ENCODE measurements at regions not wholly inside any gene's neighbourhood (a gene's known extent, or its start where the extent isn't known, plus 50 kb on each side); places are given as distances from the start of the nearest gene placed in this dataset.

DNA sequence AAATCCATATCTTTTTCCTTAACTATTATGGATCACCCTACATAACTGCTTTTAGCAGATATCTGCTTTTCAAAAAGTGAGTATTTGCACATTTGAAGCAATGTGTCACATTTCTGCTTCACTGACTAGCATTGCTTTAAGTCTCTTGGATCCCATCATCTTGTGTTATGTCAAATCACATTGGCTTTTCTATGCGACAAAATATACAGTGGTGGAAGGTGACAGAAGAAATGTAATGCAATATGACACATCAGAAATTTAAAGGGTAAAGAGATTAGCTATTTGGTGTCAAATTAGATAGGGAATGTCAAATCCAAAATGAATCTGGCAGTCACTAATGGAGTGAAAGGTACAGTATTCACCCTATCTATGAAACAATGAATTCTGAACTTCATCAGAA is 1282.1 kb upstream of the PCDH20 start:
- Histone ChIP-seq H3K27me3 (ENCODE audit: insufficient read depth, insufficient read length) (no peaks in the 10 kb centered on the region), H3K9ac (ENCODE audit: insufficient read length, low read depth) (no peak overlapping the region), H3K9me3 (ENCODE audit: insufficient read depth, low read length) (no peaks in the 10 kb centered on the region), H3K4me3 (ENCODE audit: insufficient read length, low read depth) (no peak overlapping the region), H3K4me1 (ENCODE audit: insufficient read depth, insufficient read length) (no peaks in the 10 kb centered on the region), H3K36me3 (ENCODE audit: insufficient read depth, insufficient read length, low read length) (no peaks in the 10 kb centered on the region)
- no peak for DNase-seq (ENCODE audit: low read depth, low spot score)
- no peak for TF ChIP-seq ZNF274 (IDR thresholded peaks at IDR 0.05; ENCODE audit: low read depth, low read length)
- TF ChIP-seq YY1 (IDR thresholded peaks at IDR 0.05; ENCODE audit: insufficient read depth, insufficient read length): no peak
- TF ChIP-seq SUZ12 (IDR thresholded peaks at IDR 0.05; ENCODE audit: extremely low read depth, insufficient read depth, insufficient read length): no peak

- Histone ChIP-seq H3K4me1 (ENCODE audit: insufficient read depth, insufficient read length) (no peaks in the 10 kb centered on the region), H3K9ac (ENCODE audit: insufficient read length, low read depth) (no peak overlapping the region), H3K27me3 (ENCODE audit: insufficient read depth, insufficient read length) (no peaks in the 10 kb centered on the region), H3K9me3 (ENCODE audit: insufficient read depth, low read length) (no peaks in the 10 kb centered on the region), H3K36me3 (ENCODE audit: insufficient read depth, insufficient read length, low read length) (no peaks in the 10 kb centered on the region), H3K4me3 (ENCODE audit: insufficient read length, low read depth) (no peak overlapping the region)
- TF ChIP-seq SUZ12 (IDR thresholded peaks at IDR 0.05; ENCODE audit: extremely low read depth, insufficient read depth, insufficient read length): no peak
- no peak for TF ChIP-seq YY1 (IDR thresholded peaks at IDR 0.05; ENCODE audit: insufficient read depth, insufficient read length)
- no peak for TF ChIP-seq ZNF274 (IDR thresholded peaks at IDR 0.05; ENCODE audit: low read depth, low read length)
- no peak for DNase-seq (ENCODE audit: low read depth, low spot score)
Observed at GRCh38 chr13:62696490-62696889, 1280.8 kb upstream of the PCDH20 start.

GRCh38 chr13:62687732-62688131 is 1272.1 kb upstream of the PCDH20 start:
- Histone ChIP-seq H3K9me3 (ENCODE audit: insufficient read depth, low read length) (no peaks in the 10 kb centered on the region), H3K4me1 (ENCODE audit: insufficient read depth, insufficient read length) (no peaks in the 10 kb centered on the region), H3K36me3 (ENCODE audit: insufficient read depth, insufficient read length, low read length) (no peaks in the 10 kb centered on the region), H3K9ac (ENCODE audit: insufficient read length, low read depth) (no peak overlapping the region), H3K27me3 (ENCODE audit: insufficient read depth, insufficient read length) (no peaks in the 10 kb centered on the region), H3K4me3 (ENCODE audit: insufficient read length, low read depth) (no peak overlapping the region)
- no peak for DNase-seq (ENCODE audit: low read depth, low spot score)
- no peak for TF ChIP-seq YY1 (IDR thresholded peaks at IDR 0.05; ENCODE audit: insufficient read depth, insufficient read length)
- TF ChIP-seq SUZ12 (IDR thresholded peaks at IDR 0.05; ENCODE audit: extremely low read depth, insufficient read depth, insufficient read length): no peak
- no peak for TF ChIP-seq ZNF274 (IDR thresholded peaks at IDR 0.05; ENCODE audit: low read depth, low read length)

DNA sequence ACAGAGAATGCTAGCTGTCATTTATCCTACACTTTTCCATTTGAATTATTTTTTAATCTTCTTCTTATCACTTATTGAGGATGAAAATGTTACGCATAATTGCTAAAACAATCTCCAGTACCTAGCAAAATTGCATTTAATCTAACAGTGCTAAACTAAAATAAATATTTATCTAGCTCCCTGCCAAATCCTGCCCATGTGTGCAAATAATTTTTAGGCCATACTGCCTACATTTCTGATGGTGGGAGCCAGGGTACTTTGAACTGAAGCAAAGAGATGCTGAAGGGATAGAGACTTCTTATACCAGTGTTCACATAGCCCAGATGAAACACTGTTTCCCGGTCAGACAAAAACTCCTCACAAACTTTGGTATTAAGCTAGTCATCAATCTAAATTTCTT is 1268.7 kb upstream of the PCDH20 start:
- Histone ChIP-seq H3K36me3 (ENCODE audit: insufficient read depth, insufficient read length, low read length) (no peaks in the 10 kb centered on the region), H3K27me3 (ENCODE audit: insufficient read depth, insufficient read length) (no peaks in the 10 kb centered on the region), H3K4me3 (ENCODE audit: insufficient read length, low read depth) (no peak overlapping the region), H3K9me3 (ENCODE audit: insufficient read depth, low read length) (no peaks in the 10 kb centered on the region), H3K4me1 (ENCODE audit: insufficient read depth, insufficient read length) (no peaks in the 10 kb centered on the region), H3K9ac (ENCODE audit: insufficient read length, low read depth) (no peak overlapping the region)
- no peak for TF ChIP-seq SUZ12 (IDR thresholded peaks at IDR 0.05; ENCODE audit: extremely low read depth, insufficient read depth, insufficient read length)
- no peak for TF ChIP-seq YY1 (IDR thresholded peaks at IDR 0.05; ENCODE audit: insufficient read depth, insufficient read length)
- TF ChIP-seq ZNF274 (IDR thresholded peaks at IDR 0.05; ENCODE audit: low read depth, low read length): no peak
- no peak for DNase-seq (ENCODE audit: low read depth, low spot score)

- H3K36me3 ChIP-seq (ENCODE audit: insufficient read depth, insufficient read length, low read length): no peaks in the 10 kb centered on the region
- DNase-seq (ENCODE audit: low read depth, low spot score): no peak
- no peaks in the 10 kb centered on the region for H3K4me1 ChIP-seq (ENCODE audit: insufficient read depth, insufficient read length)
- H3K4me3 ChIP-seq (ENCODE audit: insufficient read length, low read depth): no peak overlapping the region
- no peak overlapping the region for H3K9ac ChIP-seq (ENCODE audit: insufficient read length, low read depth)
- TF ChIP-seq ZNF274 (IDR thresholded peaks at IDR 0.05; ENCODE audit: low read depth, low read length): no peak
- no peak for TF ChIP-seq SUZ12 (IDR thresholded peaks at IDR 0.05; ENCODE audit: extremely low read depth, insufficient read depth, insufficient read length)
- no peak for TF ChIP-seq YY1 (IDR thresholded peaks at IDR 0.05; ENCODE audit: insufficient read depth, insufficient read length)
- no peaks in the 10 kb centered on the region for H3K27me3 ChIP-seq (ENCODE audit: insufficient read depth, insufficient read length)
- H3K9me3 ChIP-seq (ENCODE audit: insufficient read depth, low read length): no peaks in the 10 kb centered on the region
Observed at GRCh38 chr13:62682788-62683187, 1267.1 kb upstream of the PCDH20 start.

GRCh38 chr13:62678039-62678438 is 1262.4 kb upstream of the PCDH20 start:
- Histone ChIP-seq H3K9me3 (ENCODE audit: insufficient read depth, low read length) (no peaks in the 10 kb centered on the region), H3K4me1 (ENCODE audit: insufficient read depth, insufficient read length) (no peaks in the 10 kb centered on the region), H3K9ac (ENCODE audit: insufficient read length, low read depth) (no peak overlapping the region), H3K27me3 (ENCODE audit: insufficient read depth, insufficient read length) (no peaks in the 10 kb centered on the region), H3K4me3 (ENCODE audit: insufficient read length, low read depth) (no peak overlapping the region), H3K36me3 (ENCODE audit: insufficient read depth, insufficient read length, low read length) (no peaks in the 10 kb centered on the region)
- no peak for TF ChIP-seq ZNF274 (IDR thresholded peaks at IDR 0.05; ENCODE audit: low read depth, low read length)
- no peak for TF ChIP-seq YY1 (IDR thresholded peaks at IDR 0.05; ENCODE audit: insufficient read depth, insufficient read length)
- no peak for TF ChIP-seq SUZ12 (IDR thresholded peaks at IDR 0.05; ENCODE audit: extremely low read depth, insufficient read depth, insufficient read length)
- DNase-seq (ENCODE audit: low read depth, low spot score): no peak

- no peaks in the 10 kb centered on the region for H3K4me1 ChIP-seq (ENCODE audit: insufficient read depth, insufficient read length)
- H3K27me3 ChIP-seq (ENCODE audit: insufficient read depth, insufficient read length): no peaks in the 10 kb centered on the region
- no peak overlapping the region for H3K4me3 ChIP-seq (ENCODE audit: insufficient read length, low read depth)
- no peaks in the 10 kb centered on the region for H3K36me3 ChIP-seq (ENCODE audit: insufficient read depth, insufficient read length, low read length)
- no peaks in the 10 kb centered on the region for H3K9me3 ChIP-seq (ENCODE audit: insufficient read depth, low read length)
- no peak for TF ChIP-seq YY1 (IDR thresholded peaks at IDR 0.05; ENCODE audit: insufficient read depth, insufficient read length)
- no peak for TF ChIP-seq ZNF274 (IDR thresholded peaks at IDR 0.05; ENCODE audit: low read depth, low read length)
- TF ChIP-seq SUZ12 (IDR thresholded peaks at IDR 0.05; ENCODE audit: extremely low read depth, insufficient read depth, insufficient read length): no peak
- DNase-seq (ENCODE audit: low read depth, low spot score): no peak
- no peak overlapping the region for H3K9ac ChIP-seq (ENCODE audit: insufficient read length, low read depth)
Observed at GRCh38 chr13:62663767-62664166, 1248.1 kb upstream of the PCDH20 start.

- no peak for DNase-seq (ENCODE audit: low read depth, low spot score)
- TF ChIP-seq ZNF274 (IDR thresholded peaks at IDR 0.05; ENCODE audit: low read depth, low read length) (no peak), YY1 (IDR thresholded peaks at IDR 0.05; ENCODE audit: insufficient read depth, insufficient read length) (no peak), SUZ12 (IDR thresholded peaks at IDR 0.05; ENCODE audit: extremely low read depth, insufficient read depth, insufficient read length) (no peak)
- H3K4me1 ChIP-seq (ENCODE audit: insufficient read depth, insufficient read length): no peaks in the 10 kb centered on the region
Observed at GRCh38 chr13:62659365-62659764, 1243.7 kb upstream of the PCDH20 start.

More at GRCh38 chr13:62659365-62659764, 1243.7 kb upstream of the PCDH20 start:
- no peak overlapping the region for H3K4me3 ChIP-seq (ENCODE audit: insufficient read length, low read depth)
- no peak overlapping the region for H3K9ac ChIP-seq (ENCODE audit: insufficient read length, low read depth)
- H3K9me3 ChIP-seq (ENCODE audit: insufficient read depth, low read length): no peaks in the 10 kb centered on the region
- no peaks in the 10 kb centered on the region for H3K27me3 ChIP-seq (ENCODE audit: insufficient read depth, insufficient read length)
- no peaks in the 10 kb centered on the region for H3K36me3 ChIP-seq (ENCODE audit: insufficient read depth, insufficient read length, low read length)
